ENCODE measurements at regions not wholly inside any gene's neighbourhood (a gene's known extent, or its start where the extent isn't known, plus 50 kb on each side); places are given as distances from the start of the nearest gene placed in this dataset.
"Not testable (repeated sequence)": the region's sequence is repeated elsewhere in the genome, so short reads cannot be mapped to it uniquely, and the experiment has no call there.

- H3K27me3 ChIP-seq (ENCODE audit: control insufficient read depth, insufficient read depth, low read length, poor library complexity, severe bottlenecking) = no peaks in the 10 kb centered on the region
- H3K27ac ChIP-seq (ENCODE audit: insufficient read depth, low read depth, low read length, poor library complexity, severe bottlenecking) = peak overlapping the region; percentile 64
- H3K4me3 ChIP-seq (ENCODE audit: insufficient read depth, low read depth, low read length) = no peak overlapping the region
- peaks cover 33% of the 10 kb centered on the region for H3K4me1 ChIP-seq (ENCODE audit: control insufficient read depth, insufficient read depth, low read length)
- 11 to 19% methylated on average over 3 to 4 of the region's 4 CpGs for WGBS, 2 experiments
- no peaks in the 10 kb centered on the region for H3K36me3 ChIP-seq (ENCODE audit: control insufficient read depth, insufficient read depth, low read length)
- H3K9me3 ChIP-seq (ENCODE audit: control insufficient read depth, low read length) = no peaks in the 10 kb centered on the region
Observed at GRCh38 chr1:203995228-203995627, 77.7 kb upstream of the SOX13 start.

GRCh38 chr1:203996126-203996525, 76.8 kb upstream of the SOX13 start:
- Histone ChIP-seq H3K27me3 (ENCODE audit: control insufficient read depth, insufficient read depth, low read length, poor library complexity, severe bottlenecking) (no peaks in the 10 kb centered on the region), H3K4me3 (ENCODE audit: insufficient read depth, low read depth, low read length) (no peak overlapping the region), H3K27ac (ENCODE audit: insufficient read depth, low read depth, low read length, poor library complexity, severe bottlenecking) (peak overlapping the region; percentile 96), H3K9me3 (ENCODE audit: control insufficient read depth, low read length) (no peaks in the 10 kb centered on the region), H3K36me3 (ENCODE audit: control insufficient read depth, insufficient read depth, low read length) (no peaks in the 10 kb centered on the region), H3K4me1 (ENCODE audit: control insufficient read depth, insufficient read depth, low read length) (peaks cover 33% of the 10 kb centered on the region)
- 1% methylated on average over 4 of the region's 4 CpGs for WGBS, 2 experiments

DNA sequence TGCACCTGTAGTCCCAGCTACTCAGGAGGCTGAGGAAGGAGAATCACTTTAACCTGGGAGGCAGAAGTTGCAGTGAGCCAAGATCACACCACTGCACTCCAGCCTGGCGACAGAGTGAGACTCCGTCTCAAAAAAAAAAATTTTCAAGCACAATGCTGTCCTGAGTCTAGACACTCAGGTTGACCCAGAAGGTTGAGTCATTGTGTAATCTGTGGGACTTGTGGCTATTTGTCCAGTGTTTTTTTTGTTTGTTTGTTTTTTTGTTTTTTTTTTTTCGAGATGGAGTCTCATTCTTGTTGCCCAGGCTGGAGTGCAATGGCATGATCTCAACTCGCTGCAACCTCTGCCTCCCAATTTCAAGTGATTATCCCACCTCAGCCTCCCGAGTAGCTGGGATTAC, 74.3 kb upstream of the SOX13 start:
- H3K9me3 ChIP-seq (ENCODE audit: control insufficient read depth, low read length); H3K27ac ChIP-seq (ENCODE audit: insufficient read depth, low read depth, low read length, poor library complexity, severe bottlenecking): not testable (repeated sequence)
- WGBS, 2 experiments = 92 to 93% methylated on average over 5 of the region's 5 CpGs

DNA sequence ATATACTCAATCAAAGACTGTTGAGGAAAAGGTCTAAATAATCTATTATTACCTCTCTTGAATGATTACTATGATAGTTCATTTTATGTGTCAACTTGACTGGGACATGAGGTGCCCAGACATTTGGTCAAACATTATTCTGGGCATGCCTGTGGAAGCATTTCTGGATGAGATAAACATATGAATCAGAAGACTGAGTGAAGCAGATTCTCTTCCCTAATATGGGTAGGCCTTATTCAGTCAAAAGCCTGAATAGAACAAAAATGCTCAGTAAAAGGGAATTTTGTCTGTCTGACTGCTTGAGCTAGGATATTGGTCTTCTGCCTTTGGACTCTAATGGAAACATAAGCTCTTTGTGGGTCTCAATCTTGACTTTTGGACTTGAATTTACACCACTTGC, 73.3 kb upstream of the SOX13 start:
- peaks cover 30% of the 10 kb centered on the region for H3K4me1 ChIP-seq (ENCODE audit: control insufficient read depth, insufficient read depth, low read length)
- no peak overlapping the region for H3K4me3 ChIP-seq (ENCODE audit: insufficient read depth, low read depth, low read length)
- H3K9me3 ChIP-seq (ENCODE audit: control insufficient read depth, low read length) = no peaks in the 10 kb centered on the region
- H3K27ac ChIP-seq (ENCODE audit: insufficient read depth, low read depth, low read length, poor library complexity, severe bottlenecking) = no peak overlapping the region
- H3K27me3 ChIP-seq (ENCODE audit: control insufficient read depth, insufficient read depth, low read length, poor library complexity, severe bottlenecking) = no peaks in the 10 kb centered on the region
- no peaks in the 10 kb centered on the region for H3K36me3 ChIP-seq (ENCODE audit: control insufficient read depth, insufficient read depth, low read length)

More for the DNA sequence above, 74.3 kb upstream of the SOX13 start:
- not testable (repeated sequence) for H3K36me3 ChIP-seq (ENCODE audit: control insufficient read depth, insufficient read depth, low read length); H3K4me3 ChIP-seq (ENCODE audit: insufficient read depth, low read depth, low read length); H3K27me3 ChIP-seq (ENCODE audit: control insufficient read depth, insufficient read depth, low read length, poor library complexity, severe bottlenecking)
- peaks cover 35% of the 10 kb centered on the region for H3K4me1 ChIP-seq (ENCODE audit: control insufficient read depth, insufficient read depth, low read length)

DNA sequence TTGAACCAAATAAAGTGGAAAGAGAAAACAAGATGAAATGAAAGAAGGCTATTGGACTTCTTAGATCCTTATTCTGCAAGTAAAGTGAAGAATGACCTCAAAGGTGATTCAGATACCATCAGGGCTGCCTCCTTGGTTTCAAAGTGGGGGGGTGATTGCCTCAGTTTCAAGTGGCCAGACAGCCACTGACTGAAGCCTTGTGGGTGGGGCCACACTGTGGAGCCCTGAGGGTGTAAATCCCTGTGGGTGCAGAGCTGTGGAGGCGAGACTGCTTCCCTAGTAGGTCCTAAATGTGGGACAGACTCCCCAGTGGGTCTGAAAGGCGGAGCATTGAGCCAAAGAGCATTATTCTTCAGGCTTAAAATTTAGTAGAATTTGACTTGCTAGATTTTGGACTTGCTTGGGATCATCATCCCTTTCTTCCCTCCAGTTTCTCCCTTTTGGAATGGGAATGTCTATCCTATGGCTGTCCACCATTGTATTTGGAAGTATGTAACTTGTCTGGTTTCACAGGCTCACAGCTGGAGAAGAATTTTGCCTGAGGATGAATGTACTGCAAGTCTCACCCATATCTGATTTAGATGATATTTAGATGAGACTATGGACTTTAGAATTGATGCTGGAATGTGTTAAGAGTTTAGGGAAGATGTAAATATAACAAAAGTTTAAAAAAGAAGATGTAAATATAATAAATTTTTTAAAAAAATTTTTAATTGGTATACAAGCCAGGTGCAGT, 71.6 kb upstream of the SOX13 start:
- Histone ChIP-seq H3K4me3 (ENCODE audit: insufficient read depth, low read depth, low read length) (no peak overlapping the region), H3K36me3 (ENCODE audit: control insufficient read depth, insufficient read depth, low read length) (no peaks in the 10 kb centered on the region), H3K9me3 (ENCODE audit: control insufficient read depth, low read length) (no peaks in the 10 kb centered on the region), H3K27me3 (ENCODE audit: control insufficient read depth, insufficient read depth, low read length, poor library complexity, severe bottlenecking) (no peaks in the 10 kb centered on the region), H3K4me1 (ENCODE audit: control insufficient read depth, insufficient read depth, low read length) (peaks cover 17% of the 10 kb centered on the region), H3K27ac (ENCODE audit: insufficient read depth, low read depth, low read length, poor library complexity, severe bottlenecking) (no peak overlapping the region)
- 97 to 98% methylated on average over 2 of the region's 2 CpGs for WGBS, 2 experiments

DNA sequence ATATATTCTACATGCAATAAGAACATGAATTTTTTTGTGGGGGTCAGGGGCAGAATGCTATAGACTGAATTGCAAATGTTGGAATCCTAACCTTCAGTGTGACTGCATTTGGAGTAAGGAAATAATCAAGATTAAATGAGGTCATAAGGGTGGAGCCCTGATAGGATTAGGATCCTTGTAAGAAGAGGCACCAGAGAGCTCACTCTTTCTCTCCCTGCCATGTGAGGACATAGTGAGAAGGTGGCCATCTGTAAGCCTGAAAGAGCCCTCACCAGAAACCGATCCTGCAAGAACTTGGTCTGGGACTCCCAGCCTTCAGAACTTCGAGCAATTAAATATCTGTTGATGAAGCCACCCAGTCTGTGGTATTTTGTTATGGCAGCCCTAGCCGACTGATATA, 70.3 kb upstream of the SOX13 start:
- H3K27ac ChIP-seq (ENCODE audit: insufficient read depth, low read depth, low read length, poor library complexity, severe bottlenecking) = no peak overlapping the region

DNA sequence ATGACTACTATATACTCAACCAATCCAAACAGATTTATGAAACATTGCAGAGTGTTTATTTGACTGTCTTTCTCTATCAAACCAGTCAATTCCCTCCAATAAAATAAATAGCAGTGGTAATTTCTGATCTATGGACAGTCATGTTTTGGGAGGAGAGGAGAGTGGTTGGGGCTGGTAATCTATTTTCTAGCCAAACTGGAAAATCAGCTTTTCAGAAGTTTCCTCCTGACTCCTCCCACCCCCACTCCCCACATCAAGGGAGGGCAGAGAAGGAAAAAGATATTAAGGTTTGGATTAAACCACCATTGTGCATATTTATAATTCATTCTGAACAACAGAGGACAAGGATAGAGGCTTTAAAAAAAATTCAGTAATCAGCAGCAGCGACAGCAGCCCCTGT, 69.4 kb upstream of the SOX13 start:
- Histone ChIP-seq H3K27ac (ENCODE audit: insufficient read depth, low read depth, low read length, poor library complexity, severe bottlenecking) (no peak overlapping the region), H3K27me3 (ENCODE audit: control insufficient read depth, insufficient read depth, low read length, poor library complexity, severe bottlenecking) (no peaks in the 10 kb centered on the region), H3K9me3 (ENCODE audit: control insufficient read depth, low read length) (no peaks in the 10 kb centered on the region), H3K4me1 (ENCODE audit: control insufficient read depth, insufficient read depth, low read length) (peaks cover 2% of the 10 kb centered on the region), H3K4me3 (ENCODE audit: insufficient read depth, low read depth, low read length) (no peak overlapping the region), H3K36me3 (ENCODE audit: control insufficient read depth, insufficient read depth, low read length) (no peaks in the 10 kb centered on the region)
- WGBS, 2 experiments = 86 to 92% methylated on average over 1 of the region's 1 CpG

More for the DNA sequence above, 70.3 kb upstream of the SOX13 start:
- Histone ChIP-seq H3K27me3 (ENCODE audit: control insufficient read depth, insufficient read depth, low read length, poor library complexity, severe bottlenecking) (no peaks in the 10 kb centered on the region), H3K4me3 (ENCODE audit: insufficient read depth, low read depth, low read length) (no peak overlapping the region), H3K36me3 (ENCODE audit: control insufficient read depth, insufficient read depth, low read length) (no peaks in the 10 kb centered on the region), H3K9me3 (ENCODE audit: control insufficient read depth, low read length) (no peaks in the 10 kb centered on the region), H3K4me1 (ENCODE audit: control insufficient read depth, insufficient read depth, low read length) (peaks cover 4% of the 10 kb centered on the region)
- WGBS, 2 experiments = 61 to 63% methylated on average over 3 of the region's 3 CpGs

GRCh38 chr1:204011426-204011825, 61.5 kb upstream of the SOX13 start:
- no peak overlapping the region for H3K4me3 ChIP-seq (ENCODE audit: insufficient read depth, low read depth, low read length)
- no peaks in the 10 kb centered on the region for H3K36me3 ChIP-seq (ENCODE audit: control insufficient read depth, insufficient read depth, low read length)
- no peaks in the 10 kb centered on the region for H3K9me3 ChIP-seq (ENCODE audit: control insufficient read depth, low read length)
- no peaks in the 10 kb centered on the region for H3K27me3 ChIP-seq (ENCODE audit: control insufficient read depth, insufficient read depth, low read length, poor library complexity, severe bottlenecking)
- WGBS, 2 experiments = 94 to 96% methylated on average over 5 of the region's 5 CpGs
- H3K27ac ChIP-seq (ENCODE audit: insufficient read depth, low read depth, low read length, poor library complexity, severe bottlenecking) = no peak overlapping the region
- peaks cover 8% of the 10 kb centered on the region for H3K4me1 ChIP-seq (ENCODE audit: control insufficient read depth, insufficient read depth, low read length)

DNA sequence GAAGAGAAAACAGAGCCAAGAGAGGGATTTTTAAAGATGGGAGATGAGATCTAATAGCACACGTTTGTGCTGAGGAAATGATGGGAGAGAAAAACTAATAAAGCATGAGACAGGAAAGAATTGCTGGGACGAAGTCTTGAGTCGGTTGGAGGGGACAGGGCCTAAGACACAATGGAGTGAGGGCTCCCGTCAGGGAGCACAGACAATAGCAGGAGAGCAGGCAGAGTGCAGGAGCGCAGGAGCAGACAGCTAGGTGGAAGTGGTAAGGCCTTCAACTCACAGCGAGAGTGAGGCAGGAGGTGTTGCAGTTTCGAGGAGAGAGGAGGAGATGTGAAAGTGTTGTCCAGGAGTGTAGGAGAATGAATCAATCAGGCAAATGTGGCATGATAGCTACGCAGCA, 59.9 kb upstream of the SOX13 start:
- 38 to 40% methylated on average over 8 of the region's 8 CpGs for WGBS, 2 experiments
- no peaks in the 10 kb centered on the region for H3K36me3 ChIP-seq (ENCODE audit: control insufficient read depth, insufficient read depth, low read length)
- no peak overlapping the region for H3K27ac ChIP-seq (ENCODE audit: insufficient read depth, low read depth, low read length, poor library complexity, severe bottlenecking)
- H3K9me3 ChIP-seq (ENCODE audit: control insufficient read depth, low read length) = no peaks in the 10 kb centered on the region
- no peak overlapping the region for H3K4me3 ChIP-seq (ENCODE audit: insufficient read depth, low read depth, low read length)
- no peaks in the 10 kb centered on the region for H3K27me3 ChIP-seq (ENCODE audit: control insufficient read depth, insufficient read depth, low read length, poor library complexity, severe bottlenecking)
- peaks cover 22% of the 10 kb centered on the region for H3K4me1 ChIP-seq (ENCODE audit: control insufficient read depth, insufficient read depth, low read length)

DNA sequence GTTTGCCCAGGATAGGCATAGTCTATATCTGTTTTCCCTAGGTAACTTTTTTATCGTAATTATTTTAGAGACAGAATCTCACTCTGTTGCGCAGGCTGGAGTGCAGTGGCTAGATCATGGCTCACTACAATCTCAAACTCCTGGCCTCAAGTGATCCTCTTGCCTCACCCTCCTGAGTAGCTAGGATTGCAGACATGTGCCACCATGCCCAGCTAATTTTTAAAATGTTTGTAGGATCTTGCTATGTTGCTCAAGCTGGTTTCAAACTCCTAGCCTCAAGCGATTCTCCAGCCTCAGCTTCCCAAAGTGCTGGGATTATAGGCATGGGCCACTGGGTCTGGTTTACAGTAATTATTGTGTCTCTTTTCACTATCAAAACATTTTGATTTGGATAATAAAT, 58.6 kb upstream of the SOX13 start:
- no peaks in the 10 kb centered on the region for H3K27me3 ChIP-seq (ENCODE audit: control insufficient read depth, insufficient read depth, low read length, poor library complexity, severe bottlenecking)
- H3K4me3 ChIP-seq (ENCODE audit: insufficient read depth, low read depth, low read length) = no peak overlapping the region
- peaks cover 22% of the 10 kb centered on the region for H3K4me1 ChIP-seq (ENCODE audit: control insufficient read depth, insufficient read depth, low read length)
- 95 to 97% methylated on average over 3 of the region's 3 CpGs for WGBS, 2 experiments
- H3K36me3 ChIP-seq (ENCODE audit: control insufficient read depth, insufficient read depth, low read length) = no peaks in the 10 kb centered on the region
- no peaks in the 10 kb centered on the region for H3K9me3 ChIP-seq (ENCODE audit: control insufficient read depth, low read length)
- no peak overlapping the region for H3K27ac ChIP-seq (ENCODE audit: insufficient read depth, low read depth, low read length, poor library complexity, severe bottlenecking)

DNA sequence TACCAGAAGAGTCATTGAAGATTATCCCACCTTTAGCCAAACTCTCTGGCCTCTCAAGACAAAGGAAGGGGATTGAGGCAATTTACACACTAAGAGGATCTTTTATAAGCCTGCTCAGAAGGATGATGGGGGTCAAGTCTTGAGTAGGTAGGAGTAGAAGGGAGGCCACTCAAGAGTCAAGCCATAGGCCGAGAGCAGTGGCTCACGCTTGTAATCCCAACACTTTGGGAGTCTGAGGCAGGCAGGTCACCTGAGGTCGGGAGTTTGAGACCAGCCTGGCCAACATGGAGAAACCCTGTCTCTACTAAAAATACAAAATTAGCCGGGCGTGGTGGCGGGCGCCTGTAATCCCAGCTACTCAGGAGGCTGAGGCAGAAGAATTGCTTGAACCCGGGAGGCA, 58.0 kb upstream of the SOX13 start:
- 93 to 95% methylated on average over 8 of the region's 8 CpGs for WGBS, 2 experiments
- not testable (repeated sequence) for H3K27me3 ChIP-seq (ENCODE audit: control insufficient read depth, insufficient read depth, low read length, poor library complexity, severe bottlenecking)

More for the DNA sequence above, 58.0 kb upstream of the SOX13 start:
- not testable (repeated sequence) for H3K36me3 ChIP-seq (ENCODE audit: control insufficient read depth, insufficient read depth, low read length); H3K9me3 ChIP-seq (ENCODE audit: control insufficient read depth, low read length); H3K4me3 ChIP-seq (ENCODE audit: insufficient read depth, low read depth, low read length); H3K27ac ChIP-seq (ENCODE audit: insufficient read depth, low read depth, low read length, poor library complexity, severe bottlenecking)
- peaks cover 22% of the 10 kb centered on the region for H3K4me1 ChIP-seq (ENCODE audit: control insufficient read depth, insufficient read depth, low read length)
